ENCODE measurements at regions not wholly inside any gene's neighbourhood (a gene's known extent, or its start where the extent isn't known, plus 50 kb on each side); places are given as distances from the start of the nearest gene placed in this dataset.

GRCh38 chr17:72422505-72423285 lies 301.9 kb downstream of the SOX9 start:
- H3K27ac Mint-ChIP-seq = no peak overlapping the region
- DNase-seq (no peak), ATAC-seq (ENCODE audit: low read depth) (no peak)
- H3K36me3 Mint-ChIP-seq = no peaks in the 10 kb centered on the region
- no peaks in the 10 kb centered on the region for H3K27me3 Mint-ChIP-seq
- H3K4me1 Mint-ChIP-seq = peaks cover 2% of the 10 kb centered on the region
- no peak overlapping the region for H3K4me3 Mint-ChIP-seq
- H3K9me3 Mint-ChIP-seq = peaks cover 6% of the 10 kb centered on the region
- POLR2A ChIA-PET = no interaction called here

DNA sequence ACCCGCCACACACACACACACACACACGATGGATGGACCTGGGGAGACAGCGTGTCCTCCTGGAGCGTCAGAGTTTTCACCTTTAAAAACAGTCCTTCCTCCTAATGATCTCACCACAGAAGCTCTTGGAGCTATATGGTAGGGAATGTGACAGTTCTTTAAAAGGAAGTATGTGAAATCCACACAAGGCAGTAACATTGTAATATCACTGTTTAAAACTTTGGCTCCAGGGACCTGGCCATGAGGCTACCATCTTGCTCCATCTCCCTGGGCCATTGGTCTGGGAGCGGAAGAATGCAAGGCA lies 302.4 kb downstream of the SOX9 start:
- Mint-ChIP-seq H3K9me3 (peaks cover 5% of the 10 kb centered on the region), H3K27me3 (no peaks in the 10 kb centered on the region), H3K36me3 (no peaks in the 10 kb centered on the region), H3K27ac (no peak overlapping the region), H3K4me1 (peaks cover 2% of the 10 kb centered on the region), H3K4me3 (no peak overlapping the region)
- no peak for DNase-seq
- POLR2A ChIA-PET = no interaction called here
- ATAC-seq (ENCODE audit: low read depth) = no peak

DNA sequence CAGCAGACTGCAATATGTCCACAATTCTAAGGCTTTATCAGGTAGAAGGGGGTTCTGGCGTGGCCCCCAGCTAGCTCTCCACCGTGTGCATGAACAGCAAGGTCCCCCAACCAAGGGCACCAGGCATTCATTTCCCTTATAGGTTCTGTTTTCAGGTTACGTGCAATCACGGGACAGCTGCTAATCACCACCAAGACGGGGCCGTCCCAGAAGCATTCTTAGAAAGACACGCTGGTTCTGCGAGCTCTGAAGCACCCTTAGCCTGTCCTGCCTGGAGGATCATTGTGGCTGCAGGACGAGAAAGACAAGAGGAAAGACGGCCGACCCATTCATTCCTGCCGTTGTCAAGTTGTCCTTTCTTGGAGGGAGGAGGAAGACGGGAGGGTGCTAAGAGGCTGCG lies 302.9 kb downstream of the SOX9 start:
- Mint-ChIP-seq H3K36me3 (no peaks in the 10 kb centered on the region), H3K4me3 (no peak overlapping the region), H3K27ac (no peak overlapping the region), H3K9me3 (peaks cover 3% of the 10 kb centered on the region), H3K27me3 (no peaks in the 10 kb centered on the region), H3K4me1 (peaks cover 2% of the 10 kb centered on the region)
- POLR2A ChIA-PET = no interaction called here
- DNase-seq (no peak), ATAC-seq (ENCODE audit: low read depth) (no peak)

DNA sequence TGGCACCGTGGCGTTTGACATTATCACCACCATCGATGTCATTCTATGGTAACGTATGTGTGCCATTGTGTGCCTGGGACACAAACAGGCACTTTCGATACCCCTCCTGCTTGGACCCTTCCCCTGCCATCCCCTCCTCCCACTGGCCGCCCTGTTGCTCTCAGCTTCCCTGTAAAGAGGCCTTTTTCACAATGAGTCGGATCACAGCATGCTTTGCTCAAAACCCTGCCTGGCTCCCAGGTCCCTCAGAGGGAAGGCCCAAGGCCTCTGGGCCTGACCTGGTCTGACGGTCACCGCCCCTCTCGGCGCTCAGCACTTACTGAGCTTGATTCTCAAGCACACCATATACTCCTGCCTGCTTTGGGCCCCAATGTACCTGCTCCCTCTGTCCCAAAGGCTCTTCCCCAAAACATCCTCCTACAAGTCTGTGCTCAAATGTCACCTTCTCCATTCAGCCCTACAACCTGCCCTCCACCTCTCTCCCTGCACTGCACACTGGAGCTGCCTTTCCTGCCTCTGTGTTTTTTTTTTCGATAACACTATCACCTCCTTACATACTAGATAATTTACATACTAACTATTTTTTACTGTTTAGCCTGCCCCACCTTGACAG lies 303.8 kb downstream of the SOX9 start:
- H3K27me3 Mint-ChIP-seq = no peaks in the 10 kb centered on the region
- ATAC-seq (ENCODE audit: low read depth) (no peak), DNase-seq (no peak)
- no peak overlapping the region for H3K27ac Mint-ChIP-seq
- H3K4me1 Mint-ChIP-seq = peaks cover 2% of the 10 kb centered on the region
- no peak overlapping the region for H3K4me3 Mint-ChIP-seq
- no peaks in the 10 kb centered on the region for H3K9me3 Mint-ChIP-seq
- no peaks in the 10 kb centered on the region for H3K36me3 Mint-ChIP-seq
- POLR2A ChIA-PET = no interaction called here

- POLR2A ChIA-PET = no interaction called here
- ATAC-seq (ENCODE audit: low read depth) (no peak), DNase-seq (no peak)
- Mint-ChIP-seq H3K36me3 (no peaks in the 10 kb centered on the region), H3K27me3 (no peaks in the 10 kb centered on the region), H3K4me3 (no peak overlapping the region), H3K27ac (no peak overlapping the region), H3K9me3 (no peaks in the 10 kb centered on the region), H3K4me1 (peaks cover 2% of the 10 kb centered on the region)
Observed at GRCh38 chr17:72425133-72425793, 304.4 kb downstream of the SOX9 start.

GRCh38 chr17:72425794-72426168 lies 305.0 kb downstream of the SOX9 start:
- Mint-ChIP-seq H3K27ac (no peak overlapping the region), H3K36me3 (no peaks in the 10 kb centered on the region), H3K9me3 (no peaks in the 10 kb centered on the region), H3K4me3 (no peak overlapping the region), H3K27me3 (no peaks in the 10 kb centered on the region), H3K4me1 (peaks cover 2% of the 10 kb centered on the region)
- DNase-seq (no peak), ATAC-seq (ENCODE audit: low read depth) (no peak)
- POLR2A ChIA-PET = no interaction called here

- POLR2A ChIA-PET = no interaction called here
Observed at GRCh38 chr17:72426321-72426720, 305.5 kb downstream of the SOX9 start.

GRCh38 chr17:72426948-72427760 lies 306.3 kb downstream of the SOX9 start:
- Mint-ChIP-seq H3K4me1 (no peaks in the 10 kb centered on the region), H3K4me3 (no peak overlapping the region), H3K9me3 (no peaks in the 10 kb centered on the region), H3K36me3 (no peaks in the 10 kb centered on the region), H3K27ac (no peak overlapping the region), H3K27me3 (no peaks in the 10 kb centered on the region)
- ATAC-seq (ENCODE audit: low read depth) (no peak), DNase-seq (no peak)
- POLR2A ChIA-PET = no interaction called here

More at GRCh38 chr17:72426321-72426720, 305.5 kb downstream of the SOX9 start:
- no peaks in the 10 kb centered on the region for H3K9me3 Mint-ChIP-seq
- H3K4me1 Mint-ChIP-seq = peaks cover 2% of the 10 kb centered on the region
- H3K27me3 Mint-ChIP-seq = no peaks in the 10 kb centered on the region
- DNase-seq (no peak), ATAC-seq (ENCODE audit: low read depth) (no peak)
- H3K36me3 Mint-ChIP-seq = no peaks in the 10 kb centered on the region
- no peak overlapping the region for H3K4me3 Mint-ChIP-seq
- no peak overlapping the region for H3K27ac Mint-ChIP-seq

- ATAC-seq (ENCODE audit: low read depth) (no peak), DNase-seq (no peak)
- Mint-ChIP-seq H3K4me3 (no peak overlapping the region), H3K27me3 (no peaks in the 10 kb centered on the region), H3K36me3 (no peaks in the 10 kb centered on the region), H3K9me3 (no peaks in the 10 kb centered on the region), H3K27ac (no peak overlapping the region), H3K4me1 (no peaks in the 10 kb centered on the region)
- POLR2A ChIA-PET = no interaction called here
Observed at GRCh38 chr17:72427761-72428109, 306.9 kb downstream of the SOX9 start.

GRCh38 chr17:72429066-72429638 lies 308.3 kb downstream of the SOX9 start:
- ATAC-seq (ENCODE audit: low read depth) (no peak), DNase-seq (no peak)
- POLR2A ChIA-PET = no interaction called here
- no peaks in the 10 kb centered on the region for H3K4me1 Mint-ChIP-seq
- H3K27me3 Mint-ChIP-seq = no peaks in the 10 kb centered on the region
- no peaks in the 10 kb centered on the region for H3K9me3 Mint-ChIP-seq
- H3K27ac Mint-ChIP-seq = no peak overlapping the region
- H3K4me3 Mint-ChIP-seq = no peak overlapping the region
- H3K36me3 Mint-ChIP-seq = no peaks in the 10 kb centered on the region

- ATAC-seq (ENCODE audit: low read depth) (no peak), DNase-seq (no peak)
- POLR2A ChIA-PET = no interaction called here
- Mint-ChIP-seq H3K4me1 (no peaks in the 10 kb centered on the region), H3K27ac (no peak overlapping the region), H3K9me3 (no peaks in the 10 kb centered on the region), H3K27me3 (no peaks in the 10 kb centered on the region), H3K4me3 (no peak overlapping the region), H3K36me3 (no peaks in the 10 kb centered on the region)
Observed at GRCh38 chr17:72430611-72431432, 310.0 kb downstream of the SOX9 start.

GRCh38 chr17:72432143-72432621 lies 311.4 kb downstream of the SOX9 start:
- Mint-ChIP-seq H3K36me3 (no peaks in the 10 kb centered on the region), H3K4me1 (no peaks in the 10 kb centered on the region), H3K9me3 (no peaks in the 10 kb centered on the region), H3K27me3 (no peaks in the 10 kb centered on the region), H3K4me3 (no peak overlapping the region), H3K27ac (no peak overlapping the region)
- ATAC-seq (ENCODE audit: low read depth) = no peak
- no peak for DNase-seq
- POLR2A ChIA-PET = no interaction called here

GRCh38 chr17:72432881-72433280 lies 312.1 kb downstream of the SOX9 start:
- H3K9me3 Mint-ChIP-seq = no peaks in the 10 kb centered on the region
- POLR2A ChIA-PET = no interaction called here
- no peak overlapping the region for H3K4me3 Mint-ChIP-seq
- H3K36me3 Mint-ChIP-seq = no peaks in the 10 kb centered on the region
- H3K4me1 Mint-ChIP-seq = no peaks in the 10 kb centered on the region
- H3K27ac Mint-ChIP-seq = no peak overlapping the region
- DNase-seq (no peak), ATAC-seq (ENCODE audit: low read depth) (no peak)
- H3K27me3 Mint-ChIP-seq = no peaks in the 10 kb centered on the region
